IMR-90 (cell line): ENCODE measurements at regions not wholly inside any gene's neighbourhood (a gene's known extent, or its start where the extent isn't known, plus 50 kb on each side); places are given as distances from the start of the nearest gene placed in this dataset.

Experiments
- ATAC-seq: fragments of 200-7000 bp; cut with Tn5 transposase; 2 replicates; pipeline ENCODE4 v1.9.1; 2020; ENCODE audit warnings: low read depth, mild to moderate bottlenecking, moderate library complexity
- BruUV-seq: library from RNA; stranded (reverse); fragments of 400-500 nt; replicated peaks from 2 replicates; lab custom pipeline; 2021; lab: Mats Ljungman, UMichigan
- CTCF ChIA-PET: fragments of 300-600 bp; formaldehyde crosslinking; extraction: SDS; loops from one replicate; lab custom pipeline; 2021; ENCODE audit warnings: antibody characterized with exemption; lab: Yijun Ruan, JAX
- POLR2A ChIA-PET: fragments of 300-600 bp; sonication (Branson Sonifier 250); formaldehyde crosslinking; loops from one replicate; lab custom pipeline; 2022; ENCODE audit warnings: antibody characterized with exemption; ENCODE audit not compliant: unreplicated experiment; lab: Charles Lee
- DNase-seq: peaks from one replicate; pipeline ENCODE4 v3.0.0; 2013
- H2AFZ ChIP-seq: replicated peaks from 2 replicates; pipeline ENCODE3; 2013; ENCODE audit warnings: low read length, mild to moderate bottlenecking; ENCODE audit not compliant: poor library complexity
- H2AK5ac ChIP-seq: 2 replicates; pipeline ENCODE4 v1.6.1; 2013; ENCODE audit warnings: low read depth, low read length, inconsistent platforms
- H2AK9ac ChIP-seq: replicated peaks from 2 replicates; pipeline ENCODE3; 2013; ENCODE audit warnings: mild to moderate bottlenecking, low read depth, low read length, moderate library complexity; ENCODE audit not compliant: poor library complexity
- H2BK120ac ChIP-seq: 2 replicates; pipeline ENCODE4 v1.6.1; 2013; ENCODE audit warnings: low read depth, low read length, inconsistent platforms
- H2BK15ac ChIP-seq: 3 replicates; pipeline ENCODE4 v1.6.1; 2013; ENCODE audit warnings: low read depth, low read length, inconsistent platforms
- H2BK20ac ChIP-seq: 2 replicates; pipeline ENCODE4 v1.6.1; 2013; ENCODE audit warnings: low read depth, mild to moderate bottlenecking, inconsistent platforms, low read length, moderate library complexity
- H2BK5ac ChIP-seq: 2 replicates; pipeline ENCODE4 v1.6.1; 2013; ENCODE audit warnings: mild to moderate bottlenecking, low read depth, low read length, inconsistent platforms; ENCODE audit not compliant: poor library complexity, severe bottlenecking
- H3K14ac ChIP-seq: replicated peaks from 2 replicates; pipeline ENCODE4 v1.6.1; 2013; ENCODE audit warnings: low read depth, low read length, inconsistent platforms
- H3K18ac ChIP-seq: 2 replicates; pipeline ENCODE4 v1.6.1; 2013; ENCODE audit warnings: low read depth, low read length, control low read depth
- H3K23ac ChIP-seq: 2 replicates; pipeline ENCODE4 v1.6.1; 2013; ENCODE audit warnings: low read depth, low read length, inconsistent platforms
- H3K27ac ChIP-seq: 2 replicates; pipeline ENCODE4 v1.5.1; 2013; ENCODE audit warnings: mild to moderate bottlenecking, control low read depth, low read length; ENCODE audit not compliant: insufficient read depth
- H3K27me3 ChIP-seq: 2 replicates; pipeline ENCODE4 v1.6.1; 2013; ENCODE audit warnings: low read length; ENCODE audit not compliant: control insufficient read depth, insufficient read depth
- H3K36me3 ChIP-seq: 2 replicates; pipeline ENCODE4 v1.6.1; 2013; ENCODE audit warnings: low read length, mixed read lengths; ENCODE audit not compliant: control insufficient read depth, insufficient read depth
- H3K4ac ChIP-seq: 2 replicates; pipeline ENCODE4 v1.6.1; 2013; ENCODE audit warnings: low read depth, low read length, inconsistent platforms
- H3K4me1 ChIP-seq: 2 replicates; pipeline ENCODE4 v1.6.1; 2013; ENCODE audit warnings: low read length, mixed read lengths; ENCODE audit not compliant: control insufficient read depth, insufficient read depth
- H3K4me2 ChIP-seq: 2 replicates; pipeline ENCODE4 v1.6.1; 2013; ENCODE audit warnings: low read depth, mild to moderate bottlenecking, control low read depth, low read length, moderate library complexity
- H3K4me3 ChIP-seq: 2 replicates; pipeline ENCODE4 v1.5.1; 2013; ENCODE audit warnings: low read depth, mild to moderate bottlenecking, control low read depth, low read length, moderate library complexity; ENCODE audit not compliant: insufficient read depth
- H3K56ac ChIP-seq: 2 replicates; pipeline ENCODE4 v1.6.1; 2013; ENCODE audit warnings: low read length, inconsistent platforms; ENCODE audit not compliant: insufficient read depth; ENCODE audit errors: extremely low read depth
- H3K79me1 ChIP-seq, 2 experiments: 2 replicates each; pipeline ENCODE4 v1.6.1; 2013; ENCODE audit warnings: low read length in 2 of 2, inconsistent platforms in 1 of 2, low read depth in 1 of 2
- H3K9ac ChIP-seq: 2 replicates; pipeline ENCODE4 v1.6.1; 2013; ENCODE audit warnings: low read depth, low read length, control low read depth
- H3K9me1 ChIP-seq: 2 replicates; pipeline ENCODE4 v1.6.1; 2013; ENCODE audit warnings: low read length, inconsistent platforms; ENCODE audit not compliant: insufficient read depth
- H3K9me3 ChIP-seq: 2 replicates; pipeline ENCODE4 v1.6.1; 2013; ENCODE audit warnings: low read length; ENCODE audit not compliant: control insufficient read depth, insufficient read depth
- H4K20me1 ChIP-seq: 2 replicates; pipeline ENCODE4 v1.6.1; 2013; ENCODE audit warnings: low read length, inconsistent platforms; ENCODE audit not compliant: insufficient read depth
- H4K5ac ChIP-seq: 2 replicates; pipeline ENCODE4 v1.6.1; 2013; ENCODE audit warnings: mild to moderate bottlenecking, low read depth, low read length, control low read depth
- H4K8ac ChIP-seq, 2 experiments: 2 replicates each; pipeline ENCODE4 v1.6.1; 2013; ENCODE audit warnings: low read depth in 2 of 2, low read length in 2 of 2, control low read depth in 1 of 2, inconsistent platforms in 1 of 2
- H4K91ac ChIP-seq: 2 replicates; pipeline ENCODE4 v1.6.1; 2013; ENCODE audit warnings: low read depth, low read length, inconsistent platforms; ENCODE audit not compliant: insufficient read depth
- BHLHE40 ChIP-seq: fragments of 150-350 bp; IDR thresholded peaks from 2 replicates; pipeline ENCODE4 v1.6.1; 2016; ENCODE audit warnings: mild to moderate bottlenecking, low read depth, low read length
- CEBPB ChIP-seq: IDR thresholded peaks from 2 replicates; pipeline ENCODE4 v1.6.1; 2012; ENCODE audit warnings: low read depth, low read length, improper control_type of control experiment
- CHD1 ChIP-seq: IDR thresholded peaks from 2 replicates; pipeline ENCODE4 v1.6.1; 2012; ENCODE audit warnings: low read depth, low read length, improper control_type of control experiment
- CTCF ChIP-seq: conservative IDR thresholded peaks from 2 replicates; pipeline ENCODE4 v1.5.1; 2012; ENCODE audit warnings: mild to moderate bottlenecking, low read depth, low read length, improper control_type of control experiment
- ELK1 ChIP-seq: fragments of 150-350 bp; IDR thresholded peaks from 2 replicates; pipeline ENCODE4 v1.6.1; 2016; ENCODE audit warnings: low read depth, mild to moderate bottlenecking, low read length, moderate library complexity, borderline replicate concordance
- FOS ChIP-seq: fragments of 150-350 bp; IDR thresholded peaks from 2 replicates; pipeline ENCODE4 v1.6.1; 2016; ENCODE audit warnings: low read depth, low read length
- MAFK ChIP-seq: IDR thresholded peaks from 2 replicates; pipeline ENCODE4 v1.6.1; 2012; ENCODE audit warnings: low read depth, low read length, improper control_type of control experiment
- MAZ ChIP-seq: IDR thresholded peaks from 2 replicates; pipeline ENCODE4 v1.6.1; 2012; ENCODE audit warnings: low read depth, mild to moderate bottlenecking, low read length, improper control_type of control experiment, moderate library complexity, borderline replicate concordance
- MXI1 ChIP-seq: IDR thresholded peaks from 2 replicates; pipeline ENCODE4 v1.6.1; 2012; ENCODE audit warnings: low read depth, mild to moderate bottlenecking, low read length, moderate library complexity, borderline replicate concordance
- NFE2L2 ChIP-seq: fragments of 150-350 bp; IDR thresholded peaks from 2 replicates; pipeline ENCODE4 v1.6.1; 2016; ENCODE audit warnings: low read depth, mild to moderate bottlenecking, low read length
- POLR2A ChIP-seq: IDR thresholded peaks from 2 replicates; pipeline ENCODE4 v1.6.1; 2012; ENCODE audit warnings: mild to moderate bottlenecking, low read depth, low read length
- RAD21 ChIP-seq: IDR thresholded peaks from 2 replicates; pipeline ENCODE4 v1.6.1; 2012; ENCODE audit warnings: low read length, improper control_type of control experiment
- RCOR1 ChIP-seq: IDR thresholded peaks from 2 replicates; pipeline ENCODE4 v1.6.1; 2012; ENCODE audit warnings: mild to moderate bottlenecking, low read length, improper control_type of control experiment; ENCODE audit not compliant: insufficient replicate concordance
- RFX5 ChIP-seq: IDR thresholded peaks from 2 replicates; pipeline ENCODE4 v1.8.0; 2012; ENCODE audit warnings: low read depth, mild to moderate bottlenecking, low read length, moderate library complexity
- SMC3 ChIP-seq: fragments of 150-350 bp; IDR thresholded peaks from 2 replicates; pipeline ENCODE4 v1.6.1; 2016; ENCODE audit warnings: low read depth, mild to moderate bottlenecking, antibody characterized with exemption, low read length, moderate library complexity
- USF2 ChIP-seq: fragments of 150-350 bp; IDR thresholded peaks from 2 replicates; pipeline ENCODE4 v1.6.1; 2017; ENCODE audit warnings: mild to moderate bottlenecking, antibody characterized with exemption, low read length, low read depth
- WGBS, 2 experiments: methylation state at CpG; one replicate each; pipeline versions ENCODE4 v1.1.5 to v1.1.7; 2013; ENCODE audit warnings: missing lambda C conversion rate in 2 of 2; ENCODE audit not compliant: insufficient read length in 1 of 2; ENCODE audit errors: extremely low coverage in 2 of 2; 5-methylcytosine and 5-hydroxymethylcytosine counted together
- dilution Hi-C: fragments of 300-500 bp; cut with HindIII; formaldehyde crosslinking; loops from one replicate; pipeline ENCODE4 v1.14.3; 2018; ENCODE audit warnings: low sequenced_read_pairs; ENCODE audit not compliant: unreplicated experiment
- in situ Hi-C: fragments of 300-500 bp; cut with MboI; formaldehyde crosslinking; loops from 3 replicates; pipeline ENCODE4 v1.14.3; 2019; ENCODE audit warnings: low sequenced_read_pairs, inconsistent platforms, mixed read lengths
- intact Hi-C: fragments of 100-400 bp; cut with micrococcal nuclease; formaldehyde crosslinking; loops from 2 replicates; pipeline ENCODE4 v1.10.0; 2022

GRCh38 chr17:51353296-51353695 lies 93.0 kb downstream of the UTP18 start:
- no peak overlapping the region for H2AK5ac ChIP-seq
- H3K18ac ChIP-seq: no peak overlapping the region
- no peak overlapping the region for H2BK120ac ChIP-seq
- no peak overlapping the region for H3K14ac ChIP-seq
- ATAC-seq (no peak), DNase-seq (no peak)
- TF ChIP-seq MXI1 (no peak), MAFK (no peak), SMC3 (no peak), CEBPB (no peak), RAD21 (no peak), RCOR1 (no peak), RFX5 (no peak), MAZ (no peak), CHD1 (no peak), NFE2L2 (no peak), POLR2A (no peak), USF2 (no peak), BHLHE40 (no peak), ELK1 (no peak), FOS (no peak), CTCF (no peak)
- no peak overlapping the region for H4K8ac ChIP-seq
- H3K9me1 ChIP-seq: no peaks in the 10 kb centered on the region
- no peaks in the 10 kb centered on the region; the same call in none of the 2 replicates for H3K27me3 ChIP-seq
- no peaks in the 10 kb centered on the region for H3K79me1 ChIP-seq
- WGBS, 2 experiments: 100% methylated on average over 1 of the region's 4 CpGs; no CpG with 5 or more reads in 1 of the 2 experiments
- H3K4ac ChIP-seq: no peak overlapping the region
- H3K9me3 ChIP-seq: no peaks in the 10 kb centered on the region
- H3K23ac ChIP-seq: no peak overlapping the region
- no peak overlapping the region for H3K9ac ChIP-seq
- no peak overlapping the region for H2AK9ac ChIP-seq
- H3K36me3 ChIP-seq: no peaks in the 10 kb centered on the region
- dilution Hi-C loops (no loop called here), in situ Hi-C loops (no loop called here), intact Hi-C loops (no loop called here)
- H3K56ac ChIP-seq: no peak overlapping the region
- H2BK15ac ChIP-seq: no peak overlapping the region
- no peak overlapping the region for H4K91ac ChIP-seq
- H3K4me1 ChIP-seq: no peaks in the 10 kb centered on the region
- BruUV-seq: no TSS peak
- H3K4me2 ChIP-seq: no peak overlapping the region
- H2AFZ ChIP-seq: no peak overlapping the region
- no peak overlapping the region for H3K4me3 ChIP-seq
- no peak overlapping the region for H2BK5ac ChIP-seq
- CTCF ChIA-PET: no interaction called here
- H4K20me1 ChIP-seq: no peaks in the 10 kb centered on the region
- POLR2A ChIA-PET: no interaction called here
- H2BK20ac ChIP-seq: no peak overlapping the region
- H3K27ac ChIP-seq: no peak overlapping the region
- H4K5ac ChIP-seq: no peak overlapping the region
